OCI-LY7 (cell line): ENCODE measurements at regions not wholly inside any gene's neighbourhood (a gene's known extent, or its start where the extent isn't known, plus 50 kb on each side); places are given as distances from the start of the nearest gene placed in this dataset.

Experiments
- CTCF ChIP-seq: fragments of 200-600 bp; sonication (generic); conservative IDR thresholded peaks from 2 replicates; pipeline ENCODE4 v1.5.1; 2014; ENCODE audit warnings: mild to moderate bottlenecking, antibody characterized with exemption, low read length, moderate library complexity, mixed read lengths
- EZH2phosphoT487 ChIP-seq: fragments of 200-600 bp; sonication (generic); IDR thresholded peaks from 2 replicates; pipeline ENCODE4 v1.6.1; 2018; ENCODE audit warnings: low read depth, borderline replicate concordance, mild to moderate bottlenecking, mixed run types, antibody characterized with exemption, low read length, moderate library complexity, mixed read lengths

- TF ChIP-seq CTCF (no peak), EZH2phosphoT487 (no peak)
These were observed 333.8 kb downstream of the RASEF start for GRCh38 chr9:82729141-82729540.
